ENCODE measurements at regions not wholly inside any gene's neighbourhood (a gene's known extent, or its start where the extent isn't known, plus 50 kb on each side); places are given as distances from the start of the nearest gene placed in this dataset.

GRCh38 chr7:18081617-18082016, 54.0 kb upstream of the PRPS1L1 start:
- in situ Hi-C loops (cut with HindIII; ENCODE audit: low pct_unique_long_range_greater_than_20kb, low sequenced_read_pairs): no loop called here
- no peak for DNase-seq (ENCODE audit: low read depth, low spot score)

GRCh38 chr7:18082169-18082568, 54.5 kb upstream of the PRPS1L1 start:
- no peak for DNase-seq (ENCODE audit: low read depth, low spot score)
- in situ Hi-C loops (cut with HindIII; ENCODE audit: low pct_unique_long_range_greater_than_20kb, low sequenced_read_pairs): no loop called here

- peak; percentile 44 for DNase-seq (ENCODE audit: low read depth, low spot score)
- in situ Hi-C loops (cut with HindIII; ENCODE audit: low pct_unique_long_range_greater_than_20kb, low sequenced_read_pairs): no loop called here
Observed at GRCh38 chr7:18086165-18087025, 58.7 kb upstream of the PRPS1L1 start.

GRCh38 chr7:18087026-18087686, 59.5 kb upstream of the PRPS1L1 start:
- DNase-seq (ENCODE audit: low read depth, low spot score): no peak
- in situ Hi-C loops (cut with HindIII; ENCODE audit: low pct_unique_long_range_greater_than_20kb, low sequenced_read_pairs): no loop called here

- DNase-seq (ENCODE audit: low read depth, low spot score): no peak
- in situ Hi-C loops (cut with HindIII; ENCODE audit: low pct_unique_long_range_greater_than_20kb, low sequenced_read_pairs): no loop called here
Observed at GRCh38 chr7:18087687-18088078, 60.0 kb upstream of the PRPS1L1 start.

- in situ Hi-C loops (cut with HindIII; ENCODE audit: low pct_unique_long_range_greater_than_20kb, low sequenced_read_pairs): no loop called here
- DNase-seq (ENCODE audit: low read depth, low spot score): no peak
Observed at GRCh38 chr7:18096087-18096486, 68.4 kb upstream of the PRPS1L1 start.

GRCh38 chr7:18102576-18102975, 74.9 kb upstream of the PRPS1L1 start:
- in situ Hi-C loops (cut with HindIII; ENCODE audit: low pct_unique_long_range_greater_than_20kb, low sequenced_read_pairs): no loop called here
- peak; percentile 57 for DNase-seq (ENCODE audit: low read depth, low spot score)

GRCh38 chr7:18103436-18104218, 76.0 kb upstream of the PRPS1L1 start:
- peak; percentile 83 for DNase-seq (ENCODE audit: low read depth, low spot score)
- in situ Hi-C loops (cut with HindIII; ENCODE audit: low pct_unique_long_range_greater_than_20kb, low sequenced_read_pairs): no loop called here

GRCh38 chr7:18109762-18110161, 82.1 kb upstream of the PRPS1L1 start:
- in situ Hi-C loops (cut with HindIII; ENCODE audit: low pct_unique_long_range_greater_than_20kb, low sequenced_read_pairs): no loop called here
- no peak for DNase-seq (ENCODE audit: low read depth, low spot score)

GRCh38 chr7:18116661-18117060, 89.0 kb upstream of the PRPS1L1 start:
- DNase-seq (ENCODE audit: low read depth, low spot score): no peak
- in situ Hi-C loops (cut with HindIII; ENCODE audit: low pct_unique_long_range_greater_than_20kb, low sequenced_read_pairs): no loop called here

- in situ Hi-C loops (cut with HindIII; ENCODE audit: low pct_unique_long_range_greater_than_20kb, low sequenced_read_pairs): no loop called here
- no peak for DNase-seq (ENCODE audit: low read depth, low spot score)
Observed at GRCh38 chr7:18117482-18117881, 89.8 kb upstream of the PRPS1L1 start.

- in situ Hi-C loops (cut with HindIII; ENCODE audit: low pct_unique_long_range_greater_than_20kb, low sequenced_read_pairs): no loop called here
- peak; percentile 86 for DNase-seq (ENCODE audit: low read depth, low spot score)
Observed at GRCh38 chr7:18119985-18120384, 92.3 kb upstream of the PRPS1L1 start.

GRCh38 chr7:18123508-18124239, 96.0 kb upstream of the PRPS1L1 start:
- in situ Hi-C loops (cut with HindIII; ENCODE audit: low pct_unique_long_range_greater_than_20kb, low sequenced_read_pairs): no loop called here
- no peak for DNase-seq (ENCODE audit: low read depth, low spot score)

- no peak for DNase-seq (ENCODE audit: low read depth, low spot score)
- in situ Hi-C loops (cut with HindIII; ENCODE audit: low pct_unique_long_range_greater_than_20kb, low sequenced_read_pairs): no loop called here
Observed at GRCh38 chr7:18125476-18125875, 97.8 kb upstream of the PRPS1L1 start.

GRCh38 chr7:18126281-18126680, 98.6 kb upstream of the PRPS1L1 start:
- no peak for DNase-seq (ENCODE audit: low read depth, low spot score)
- in situ Hi-C loops (cut with HindIII; ENCODE audit: low pct_unique_long_range_greater_than_20kb, low sequenced_read_pairs): no loop called here

GRCh38 chr7:18128846-18129245, 101.2 kb upstream of the PRPS1L1 start:
- peak; percentile 92 for DNase-seq (ENCODE audit: low read depth, low spot score)
- in situ Hi-C loops (cut with HindIII; ENCODE audit: low pct_unique_long_range_greater_than_20kb, low sequenced_read_pairs): no loop called here

GRCh38 chr7:18132811-18133210, 105.2 kb upstream of the PRPS1L1 start:
- in situ Hi-C loops (cut with HindIII; ENCODE audit: low pct_unique_long_range_greater_than_20kb, low sequenced_read_pairs): no loop called here
- no peak for DNase-seq (ENCODE audit: low read depth, low spot score)

GRCh38 chr7:18133921-18134320, 106.3 kb upstream of the PRPS1L1 start:
- in situ Hi-C loops (cut with HindIII; ENCODE audit: low pct_unique_long_range_greater_than_20kb, low sequenced_read_pairs): no loop called here
- no peak for DNase-seq (ENCODE audit: low read depth, low spot score)
